ENCODE measurements at regions not wholly inside any gene's neighbourhood (a gene's known extent, or its start where the extent isn't known, plus 50 kb on each side); places are given as distances from the start of the nearest gene placed in this dataset.

GRCh38 chr14:106666341-106666740 lies 1140.0 kb downstream of the TMEM121 start:
- no peak for TF ChIP-seq CTCF (IDR thresholded peaks at IDR 0.05)
- no peak for TF ChIP-seq POLR2AphosphoS5 (IDR thresholded peaks at IDR 0.05; ENCODE audit: insufficient read depth in 1 of 2, low read depth in 1 of 2)
